Sigmoid colon (tissue), 6 donors: ENCODE measurements at regions not wholly inside any gene's neighbourhood (a gene's known extent, or its start where the extent isn't known, plus 50 kb on each side); places are given as distances from the start of the nearest gene placed in this dataset.

ENCODE experiments used
- DNase-seq: peaks from one replicate; pipeline ENCODE4 v3.0.0-alpha.2; 2019
- H3K27ac ChIP-seq, 4 donors: fragments of 200-600 bp; sonication (generic); one replicate each; pipeline ENCODE4 v1.5.1; 2016 to 2019; ENCODE audit warnings: mild to moderate bottlenecking in 1 of 4
- H3K27me3 ChIP-seq, 3 donors: fragments of 200-600 bp; sonication (generic); one replicate each; pipeline ENCODE4 v1.5.1; 2019; ENCODE audit warnings: mild to moderate bottlenecking in 1 of 3
- H3K36me3 ChIP-seq, 4 donors: fragments of 200-600 bp; sonication (generic); one replicate each; pipeline ENCODE4 v1.5.1; 2016 to 2019
- H3K4me1 ChIP-seq, 4 donors: fragments of 200-600 bp; sonication (generic); one replicate each; pipeline ENCODE4 v1.5.1; 2017 to 2019
- H3K4me3 ChIP-seq, 4 donors: fragments of 200-600 bp; sonication (generic); one replicate each; pipeline ENCODE4 v1.5.1; 2017 to 2019; ENCODE audit warnings: mild to moderate bottlenecking in 2 of 4, moderate library complexity in 1 of 4
- H3K9me3 ChIP-seq, 4 donors: fragments of 200-600 bp in 3 of 4; sonication (generic) in 3 of 4; one replicate each; pipeline versions ENCODE4 v1.5.1 to v1.6.1; 2013 to 2019
- CTCF ChIP-seq, 4 experiments: fragments of 450-650 bp in 3 of 4; fragments of 200-600 bp in 1 of 4; IDR thresholded peaks; one replicate each; pipeline ENCODE4 v1.5.1; 2016 to 2019; ENCODE audit warnings: antibody characterized with exemption in 4 of 4, mild to moderate bottlenecking in 3 of 4, moderate library complexity in 2 of 4
- EP300 ChIP-seq, 4 donors: sonication (generic); formaldehyde crosslinking; IDR thresholded peaks; one replicate each; pipeline ENCODE4 v1.6.1; 2017; ENCODE audit warnings: antibody characterized with exemption in 4 of 4
- POLR2A ChIP-seq, 2 donors: fragments of 450-650 bp; IDR thresholded peaks; one replicate each; pipeline ENCODE4 v1.6.1; 2016; ENCODE audit warnings: antibody characterized with exemption in 2 of 2, mild to moderate bottlenecking in 2 of 2, moderate library complexity in 2 of 2
- POLR2AphosphoS5 ChIP-seq, 4 donors: sonication (generic); formaldehyde crosslinking; IDR thresholded peaks; one replicate each; pipeline ENCODE4 v1.6.1; 2017; ENCODE audit warnings: antibody characterized with exemption in 4 of 4
- WGBS, 2 donors: extraction: QIAGEN DNeasy Blood & Tissue Kit; methylation state at CpG; one replicate each; pipeline ENCODE4 v1.1.7; 2013; 5-methylcytosine and 5-hydroxymethylcytosine counted together
- intact Hi-C: fragments of 100-400 bp; cut with DNase I; formaldehyde crosslinking; loops from one replicate; pipeline ENCODE4 v1.15.1; 2023
- small RNA-seq, 3 donors: library from RNA; depleted of rRNA; stranded (forward); fragments of <200 nt; gene quantifications; one replicate each; pipeline ENCODE3, GENCODE V24; 2016
- donor health status: healthy with polysubstance abuse.
- donor health status: healthy.

GRCh38 chr12:40635141-40635731, 57.0 kb upstream of the CNTN1 start:
- Histone ChIP-seq H3K9me3 (no peaks in the 10 kb centered on the region), H3K4me1 (no peaks in the 10 kb centered on the region), H3K36me3 (no peaks in the 10 kb centered on the region), H3K27me3 (no peaks in the 10 kb centered on the region), H3K27ac (no peak overlapping the region), H3K4me3 (no peak overlapping the region)
- DNase-seq, result no peak
- intact Hi-C loops, result no loop called here
- WGBS, 2 donors, result 67 to 83% methylated on average over 1 of the region's 1 CpG
- no peak for TF ChIP-seq CTCF (IDR thresholded peaks at IDR 0.05)
- no peak for TF ChIP-seq POLR2AphosphoS5 (IDR thresholded peaks at IDR 0.05)
- no peak for TF ChIP-seq EP300 (IDR thresholded peaks at IDR 0.05)
- no peak for TF ChIP-seq POLR2A (IDR thresholded peaks at IDR 0.05)

Small RNAs in the stretch of these regions (small RNA-seq; reads per million reads assigned to genes)
- gene RNU6-713P, result 0 reads per million in 3 donors
